GM18499 (cell line): ENCODE measurements at regions not wholly inside any gene's neighbourhood (a gene's known extent, or its start where the extent isn't known, plus 50 kb on each side); places are given as distances from the start of the nearest gene placed in this dataset.

Experiments used
- ATAC-seq: cut with Tn5 transposase; IDR thresholded peaks from one replicate; pipeline ENCODE4 v1.9.1; 2021; ENCODE audit warnings: moderate number of reproducible peaks; ENCODE audit not compliant: insufficient read depth, unreplicated experiment

- ATAC-seq = no peak
Observed at GRCh38 chr4:134027931-134028330, 173.7 kb downstream of the PABPC4L start.

- no peak for ATAC-seq
Observed at GRCh38 chr4:134024251-134024650, 177.3 kb downstream of the PABPC4L start.

GRCh38 chr4:134019657-134020056 lies 181.9 kb downstream of the PABPC4L start:
- no peak for ATAC-seq

GRCh38 chr4:134018846-134019245 lies 182.7 kb downstream of the PABPC4L start:
- ATAC-seq = no peak

- ATAC-seq = no peak
Observed at GRCh38 chr4:134001057-134001456, 200.5 kb downstream of the PABPC4L start.

- ATAC-seq = no peak
Observed at GRCh38 chr4:133997436-133997835, 204.2 kb downstream of the PABPC4L start.

GRCh38 chr4:133996431-133997121 lies 205.0 kb downstream of the PABPC4L start:
- no peak for ATAC-seq

- no peak for ATAC-seq
Observed at GRCh38 chr4:133995243-133995960, 206.2 kb downstream of the PABPC4L start.

GRCh38 chr4:133982533-133983224 lies 218.9 kb downstream of the PABPC4L start:
- ATAC-seq = no peak

GRCh38 chr4:133981327-133981726 lies 220.3 kb downstream of the PABPC4L start:
- ATAC-seq = no peak

GRCh38 chr4:133972586-133972985 lies 229.0 kb downstream of the PABPC4L start:
- ATAC-seq = no peak

GRCh38 chr4:133969202-133969848 lies 232.3 kb downstream of the PABPC4L start:
- no peak for ATAC-seq

GRCh38 chr4:133968174-133968573 lies 233.4 kb downstream of the PABPC4L start:
- no peak for ATAC-seq

GRCh38 chr4:133960975-133961374 lies 240.6 kb downstream of the PABPC4L start:
- ATAC-seq = no peak

- ATAC-seq = no peak
Observed at GRCh38 chr4:133943081-133943480, 258.5 kb downstream of the PABPC4L start.

GRCh38 chr4:133938061-133938460 lies 263.5 kb downstream of the PABPC4L start:
- no peak for ATAC-seq

- no peak for ATAC-seq
Observed at GRCh38 chr4:133929531-133930239, 271.9 kb downstream of the PABPC4L start.

- ATAC-seq = no peak
Observed at GRCh38 chr4:133921280-133922195, 280.1 kb downstream of the PABPC4L start.

- no peak for ATAC-seq
Observed at GRCh38 chr4:133920236-133920635, 281.4 kb downstream of the PABPC4L start.
